ENCODE measurements at regions not wholly inside any gene's neighbourhood (a gene's known extent, or its start where the extent isn't known, plus 50 kb on each side); places are given as distances from the start of the nearest gene placed in this dataset.

GRCh38 chr11:31887180-31887579, 76.1 kb upstream of the PAX6 start (continued):
- TF ChIP-seq, protein P1, sequence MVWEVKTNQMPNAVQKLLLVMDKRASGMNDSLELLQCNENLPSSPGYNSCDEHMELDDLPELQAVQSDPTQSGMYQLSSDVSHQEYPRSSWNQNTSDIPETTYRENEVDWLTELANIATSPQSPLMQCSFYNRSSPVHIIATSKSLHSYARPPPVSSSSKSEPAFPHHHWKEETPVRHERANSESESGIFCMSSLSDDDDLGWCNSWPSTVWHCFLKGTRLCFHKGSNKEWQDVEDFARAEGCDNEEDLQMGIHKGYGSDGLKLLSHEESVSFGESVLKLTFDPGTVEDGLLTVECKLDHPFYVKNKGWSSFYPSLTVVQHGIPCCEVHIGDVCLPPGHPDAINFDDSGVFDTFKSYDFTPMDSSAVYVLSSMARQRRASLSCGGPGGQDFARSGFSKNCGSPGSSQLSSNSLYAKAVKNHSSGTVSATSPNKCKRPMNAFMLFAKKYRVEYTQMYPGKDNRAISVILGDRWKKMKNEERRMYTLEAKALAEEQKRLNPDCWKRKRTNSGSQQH (CRISPR knock-in tag; IDR thresholded peaks at IDR 0.05) = no peak
- TF ChIP-seq ZNF518B (CRISPR knock-in tag; IDR thresholded peaks at IDR 0.05) (no peak), RAD21 (CRISPR knock-in tag; conservative IDR thresholded peaks at IDR 0.05 in 1 of 2, IDR thresholded peaks at IDR 0.05 in 1 of 2) (peak in 1 of 2 experiments; percentile 50; a peak in 2 of 4 replicates), SAP30 (IDR thresholded peaks at IDR 0.05; ENCODE audit: borderline replicate concordance, insufficient read depth, low read depth, low read length, poor library complexity, severe bottlenecking) (no peak), SMARCE1 (IDR thresholded peaks at IDR 0.05) (no peak)
- TF ChIP-seq, protein P2, sequence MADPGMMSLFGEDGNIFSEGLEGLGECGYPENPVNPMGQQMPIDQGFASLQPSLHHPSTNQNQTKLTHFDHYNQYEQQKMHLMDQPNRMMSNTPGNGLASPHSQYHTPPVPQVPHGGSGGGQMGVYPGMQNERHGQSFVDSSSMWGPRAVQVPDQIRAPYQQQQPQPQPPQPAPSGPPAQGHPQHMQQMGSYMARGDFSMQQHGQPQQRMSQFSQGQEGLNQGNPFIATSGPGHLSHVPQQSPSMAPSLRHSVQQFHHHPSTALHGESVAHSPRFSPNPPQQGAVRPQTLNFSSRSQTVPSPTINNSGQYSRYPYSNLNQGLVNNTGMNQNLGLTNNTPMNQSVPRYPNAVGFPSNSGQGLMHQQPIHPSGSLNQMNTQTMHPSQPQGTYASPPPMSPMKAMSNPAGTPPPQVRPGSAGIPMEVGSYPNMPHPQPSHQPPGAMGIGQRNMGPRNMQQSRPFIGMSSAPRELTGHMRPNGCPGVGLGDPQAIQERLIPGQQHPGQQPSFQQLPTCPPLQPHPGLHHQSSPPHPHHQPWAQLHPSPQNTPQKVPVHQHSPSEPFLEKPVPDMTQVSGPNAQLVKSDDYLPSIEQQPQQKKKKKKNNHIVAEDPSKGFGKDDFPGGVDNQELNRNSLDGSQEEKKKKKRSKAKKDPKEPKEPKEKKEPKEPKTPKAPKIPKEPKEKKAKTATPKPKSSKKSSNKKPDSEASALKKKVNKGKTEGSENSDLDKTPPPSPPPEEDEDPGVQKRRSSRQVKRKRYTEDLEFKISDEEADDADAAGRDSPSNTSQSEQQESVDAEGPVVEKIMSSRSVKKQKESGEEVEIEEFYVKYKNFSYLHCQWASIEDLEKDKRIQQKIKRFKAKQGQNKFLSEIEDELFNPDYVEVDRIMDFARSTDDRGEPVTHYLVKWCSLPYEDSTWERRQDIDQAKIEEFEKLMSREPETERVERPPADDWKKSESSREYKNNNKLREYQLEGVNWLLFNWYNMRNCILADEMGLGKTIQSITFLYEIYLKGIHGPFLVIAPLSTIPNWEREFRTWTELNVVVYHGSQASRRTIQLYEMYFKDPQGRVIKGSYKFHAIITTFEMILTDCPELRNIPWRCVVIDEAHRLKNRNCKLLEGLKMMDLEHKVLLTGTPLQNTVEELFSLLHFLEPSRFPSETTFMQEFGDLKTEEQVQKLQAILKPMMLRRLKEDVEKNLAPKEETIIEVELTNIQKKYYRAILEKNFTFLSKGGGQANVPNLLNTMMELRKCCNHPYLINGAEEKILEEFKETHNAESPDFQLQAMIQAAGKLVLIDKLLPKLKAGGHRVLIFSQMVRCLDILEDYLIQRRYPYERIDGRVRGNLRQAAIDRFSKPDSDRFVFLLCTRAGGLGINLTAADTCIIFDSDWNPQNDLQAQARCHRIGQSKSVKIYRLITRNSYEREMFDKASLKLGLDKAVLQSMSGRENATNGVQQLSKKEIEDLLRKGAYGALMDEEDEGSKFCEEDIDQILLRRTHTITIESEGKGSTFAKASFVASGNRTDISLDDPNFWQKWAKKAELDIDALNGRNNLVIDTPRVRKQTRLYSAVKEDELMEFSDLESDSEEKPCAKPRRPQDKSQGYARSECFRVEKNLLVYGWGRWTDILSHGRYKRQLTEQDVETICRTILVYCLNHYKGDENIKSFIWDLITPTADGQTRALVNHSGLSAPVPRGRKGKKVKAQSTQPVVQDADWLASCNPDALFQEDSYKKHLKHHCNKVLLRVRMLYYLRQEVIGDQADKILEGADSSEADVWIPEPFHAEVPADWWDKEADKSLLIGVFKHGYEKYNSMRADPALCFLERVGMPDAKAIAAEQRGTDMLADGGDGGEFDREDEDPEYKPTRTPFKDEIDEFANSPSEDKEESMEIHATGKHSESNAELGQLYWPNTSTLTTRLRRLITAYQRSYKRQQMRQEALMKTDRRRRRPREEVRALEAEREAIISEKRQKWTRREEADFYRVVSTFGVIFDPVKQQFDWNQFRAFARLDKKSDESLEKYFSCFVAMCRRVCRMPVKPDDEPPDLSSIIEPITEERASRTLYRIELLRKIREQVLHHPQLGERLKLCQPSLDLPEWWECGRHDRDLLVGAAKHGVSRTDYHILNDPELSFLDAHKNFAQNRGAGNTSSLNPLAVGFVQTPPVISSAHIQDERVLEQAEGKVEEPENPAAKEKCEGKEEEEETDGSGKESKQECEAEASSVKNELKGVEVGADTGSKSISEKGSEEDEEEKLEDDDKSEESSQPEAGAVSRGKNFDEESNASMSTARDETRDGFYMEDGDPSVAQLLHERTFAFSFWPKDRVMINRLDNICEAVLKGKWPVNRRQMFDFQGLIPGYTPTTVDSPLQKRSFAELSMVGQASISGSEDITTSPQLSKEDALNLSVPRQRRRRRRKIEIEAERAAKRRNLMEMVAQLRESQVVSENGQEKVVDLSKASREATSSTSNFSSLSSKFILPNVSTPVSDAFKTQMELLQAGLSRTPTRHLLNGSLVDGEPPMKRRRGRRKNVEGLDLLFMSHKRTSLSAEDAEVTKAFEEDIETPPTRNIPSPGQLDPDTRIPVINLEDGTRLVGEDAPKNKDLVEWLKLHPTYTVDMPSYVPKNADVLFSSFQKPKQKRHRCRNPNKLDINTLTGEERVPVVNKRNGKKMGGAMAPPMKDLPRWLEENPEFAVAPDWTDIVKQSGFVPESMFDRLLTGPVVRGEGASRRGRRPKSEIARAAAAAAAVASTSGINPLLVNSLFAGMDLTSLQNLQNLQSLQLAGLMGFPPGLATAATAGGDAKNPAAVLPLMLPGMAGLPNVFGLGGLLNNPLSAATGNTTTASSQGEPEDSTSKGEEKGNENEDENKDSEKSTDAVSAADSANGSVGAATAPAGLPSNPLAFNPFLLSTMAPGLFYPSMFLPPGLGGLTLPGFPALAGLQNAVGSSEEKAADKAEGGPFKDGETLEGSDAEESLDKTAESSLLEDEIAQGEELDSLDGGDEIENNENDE (IDR thresholded peaks at IDR 0.05; ENCODE audit: low read depth, low read length) = no peak
